GM11168 (cell line): ENCODE measurements at regions not wholly inside any gene's neighbourhood (a gene's known extent, or its start where the extent isn't known, plus 50 kb on each side); places are given as distances from the start of the nearest gene placed in this dataset.
"Not testable (repeated sequence)": the region's sequence is repeated elsewhere in the genome, so short reads cannot be mapped to it uniquely, and the experiment has no call there.

Source experiments
- in situ Hi-C: fragments of 300-500 bp; cut with MboI; formaldehyde crosslinking; loops from one replicate; pipeline ENCODE4 v1.12.0; 2022; ENCODE audit warnings: low sequenced_read_pairs; ENCODE audit not compliant: unreplicated experiment

DNA sequence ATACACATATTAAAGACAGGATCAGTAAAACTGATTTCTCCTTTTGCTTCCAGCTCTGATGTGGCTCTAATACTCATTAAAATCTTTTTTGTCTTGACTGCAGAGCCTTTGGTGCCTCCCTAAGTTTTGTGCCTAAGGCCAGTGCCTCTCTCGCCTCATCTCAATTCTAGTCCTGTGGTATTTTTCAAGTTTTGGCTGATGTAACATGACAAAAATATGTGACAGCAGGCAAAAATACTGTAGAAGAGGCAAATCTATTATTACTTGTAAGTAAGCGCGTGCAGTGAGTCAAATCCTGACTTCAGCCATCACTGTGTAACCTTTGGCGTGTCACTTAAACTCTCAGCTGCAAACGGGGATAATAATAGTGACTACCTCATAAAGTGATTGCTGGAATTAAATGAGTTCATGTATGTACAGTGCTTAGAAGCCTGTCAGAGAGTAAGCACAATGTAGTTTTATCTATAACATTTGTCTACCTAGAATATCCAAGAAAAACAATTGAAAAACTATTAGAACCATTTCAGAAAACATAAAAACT lies 74.0 kb downstream of the MAB21L3 start:
- in situ Hi-C loops: no loop called here

DNA sequence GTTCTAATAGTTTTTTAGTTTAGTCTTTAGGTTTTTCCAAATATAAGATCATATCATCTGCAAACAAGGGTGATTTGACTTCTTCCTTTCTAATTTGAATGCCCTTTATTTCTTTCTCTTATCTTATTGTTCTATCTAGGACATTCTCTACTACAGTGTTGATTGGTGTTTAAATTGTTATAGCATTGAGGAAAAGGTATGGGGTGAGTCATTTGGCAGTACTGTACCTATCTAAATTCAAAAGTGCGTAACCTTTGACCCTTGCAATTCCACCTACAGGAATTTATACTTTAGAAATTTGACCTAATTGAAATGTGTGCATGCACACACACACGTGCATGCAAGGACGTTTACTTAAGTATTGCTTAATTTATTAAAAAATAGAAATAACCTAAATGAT lies 78.3 kb downstream of the MAB21L3 start:
- in situ Hi-C loops: no loop called here

DNA sequence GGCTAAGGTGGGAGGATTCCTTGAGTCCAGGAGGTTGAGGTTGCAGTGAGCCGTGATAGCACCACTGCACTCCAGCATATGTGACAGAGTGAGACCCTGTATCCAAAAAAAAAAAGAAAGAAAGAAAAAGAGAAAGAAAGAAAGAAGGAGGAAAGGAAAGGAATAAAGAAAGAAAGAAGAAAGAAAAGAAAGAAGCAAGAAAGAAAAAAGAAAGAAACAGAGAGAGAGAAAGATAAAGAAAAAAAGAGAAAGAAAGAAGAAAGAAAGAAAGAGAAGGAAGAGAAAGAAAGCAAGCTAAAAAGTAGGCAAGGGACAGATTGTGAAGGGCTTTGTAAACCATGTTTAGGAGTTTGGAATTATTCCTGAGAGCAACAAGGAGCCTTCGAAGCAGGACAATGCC lies 80.1 kb downstream of the MAB21L3 start:
- in situ Hi-C loops: no loop called here

DNA sequence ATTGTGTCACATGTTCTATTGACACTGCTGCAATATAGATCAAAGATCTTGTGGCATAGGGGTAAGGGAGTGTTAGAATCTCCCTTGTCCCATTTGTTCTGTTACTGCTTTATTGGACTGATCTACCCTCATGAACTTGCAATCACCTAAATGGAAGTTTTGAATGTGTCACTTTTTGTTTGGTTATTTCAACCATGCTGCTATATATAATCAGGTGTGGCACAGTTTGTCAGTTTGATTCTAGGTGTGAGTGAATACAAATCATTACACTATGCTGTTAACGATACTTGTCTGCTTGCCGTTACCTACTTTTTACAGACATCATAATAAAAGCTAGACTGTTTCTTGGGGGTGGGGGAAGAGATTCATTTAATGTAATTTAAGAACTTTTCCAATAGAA lies 82.6 kb downstream of the MAB21L3 start:
- in situ Hi-C loops: no loop called here

DNA sequence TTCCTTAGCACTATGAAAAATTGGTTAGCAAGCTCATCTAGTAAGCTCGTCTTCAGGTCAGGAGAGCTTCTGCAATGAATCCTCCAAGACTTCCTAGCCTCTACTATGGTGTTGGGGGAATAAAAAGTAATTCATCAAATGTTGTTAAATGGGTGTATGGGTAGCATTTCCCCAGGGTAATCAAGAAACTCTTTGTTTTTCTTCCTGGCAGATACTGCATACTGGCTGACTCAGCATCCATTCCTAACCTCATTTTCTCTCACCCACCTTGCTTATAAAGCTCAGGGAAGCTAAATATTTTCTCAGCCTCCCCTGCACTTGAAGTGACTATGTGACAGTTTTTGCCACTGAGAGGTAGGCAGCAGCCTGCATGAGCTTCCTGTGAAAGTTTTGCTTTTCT lies 83.4 kb downstream of the MAB21L3 start:
- in situ Hi-C loops: no loop called here

DNA sequence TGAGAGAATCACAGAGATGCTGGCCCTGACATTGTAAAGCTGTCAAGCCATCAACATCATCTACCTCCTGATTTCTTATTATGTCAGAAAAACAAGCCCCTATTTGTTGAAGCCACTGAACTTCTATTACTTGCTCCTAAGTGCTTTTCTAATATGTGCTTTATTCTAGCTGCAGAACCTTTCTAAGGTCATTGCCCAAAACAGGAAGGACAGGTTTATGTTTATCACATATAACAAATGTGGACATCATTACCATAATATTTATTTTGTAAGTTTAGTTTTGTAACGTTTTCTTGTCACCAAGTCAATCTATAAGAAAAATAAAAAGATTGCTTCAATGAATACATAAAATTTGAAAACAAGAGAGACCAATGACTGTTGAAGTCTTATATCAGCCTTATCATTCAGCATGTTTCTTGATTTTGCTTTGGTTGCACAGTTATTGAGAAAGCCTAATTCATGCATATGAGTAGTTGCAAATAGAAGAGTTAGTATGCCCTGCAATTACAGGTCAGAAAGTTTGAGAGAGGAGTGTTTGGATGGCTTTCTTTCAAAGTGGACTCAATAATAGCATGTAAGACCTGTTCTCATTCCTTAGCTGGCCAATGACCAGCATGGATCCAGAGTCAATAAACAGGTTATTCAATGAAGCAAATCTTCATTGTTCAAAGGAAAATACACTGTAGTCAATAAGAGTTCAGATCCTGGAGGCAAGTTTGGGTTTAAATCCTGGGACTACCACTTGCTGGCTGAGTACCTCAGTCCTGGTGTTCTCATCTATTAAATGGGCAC lies 84.1 kb downstream of the MAB21L3 start:
- in situ Hi-C loops: no loop called here

DNA sequence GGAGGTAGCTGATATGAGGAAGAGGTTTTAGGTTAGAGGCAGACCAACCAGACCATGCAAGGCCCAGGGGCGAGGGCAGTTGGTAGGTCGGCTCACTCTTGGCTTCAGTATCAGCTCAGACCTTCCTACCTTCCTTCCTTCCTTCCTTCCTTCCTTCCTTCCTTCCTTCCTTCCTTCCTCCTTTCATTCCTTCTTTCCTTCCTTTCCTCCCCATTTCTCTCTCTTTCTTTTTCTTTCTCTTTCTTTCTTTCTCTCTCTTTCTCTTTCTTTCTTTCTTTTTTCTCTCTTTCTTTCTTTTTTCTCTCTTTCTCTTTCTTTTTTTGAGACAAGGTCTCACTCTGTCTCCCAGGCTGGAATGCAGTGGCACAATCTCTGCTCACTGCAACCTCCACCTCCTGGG lies 89.1 kb downstream of the MAB21L3 start:
- in situ Hi-C loops: not testable (repeated sequence)

DNA sequence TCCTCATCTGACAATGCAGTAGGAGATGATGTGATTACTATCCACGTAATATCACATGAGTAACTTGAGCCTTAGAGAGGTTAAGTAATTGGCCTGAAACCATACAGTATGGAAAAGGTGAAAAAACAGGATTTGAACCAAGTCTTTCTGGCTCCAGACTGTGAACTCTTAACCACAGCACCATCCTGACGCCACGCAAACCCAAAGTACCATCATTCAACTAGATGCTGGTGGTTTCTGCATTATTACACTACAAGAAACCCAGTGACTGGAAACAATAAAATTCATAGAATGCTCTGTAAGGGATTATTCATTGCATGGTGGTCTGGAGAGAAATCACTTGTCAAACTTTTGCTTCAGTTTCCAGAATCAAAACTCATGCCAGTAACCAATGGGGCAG lies 90.7 kb downstream of the MAB21L3 start:
- in situ Hi-C loops: no loop called here

DNA sequence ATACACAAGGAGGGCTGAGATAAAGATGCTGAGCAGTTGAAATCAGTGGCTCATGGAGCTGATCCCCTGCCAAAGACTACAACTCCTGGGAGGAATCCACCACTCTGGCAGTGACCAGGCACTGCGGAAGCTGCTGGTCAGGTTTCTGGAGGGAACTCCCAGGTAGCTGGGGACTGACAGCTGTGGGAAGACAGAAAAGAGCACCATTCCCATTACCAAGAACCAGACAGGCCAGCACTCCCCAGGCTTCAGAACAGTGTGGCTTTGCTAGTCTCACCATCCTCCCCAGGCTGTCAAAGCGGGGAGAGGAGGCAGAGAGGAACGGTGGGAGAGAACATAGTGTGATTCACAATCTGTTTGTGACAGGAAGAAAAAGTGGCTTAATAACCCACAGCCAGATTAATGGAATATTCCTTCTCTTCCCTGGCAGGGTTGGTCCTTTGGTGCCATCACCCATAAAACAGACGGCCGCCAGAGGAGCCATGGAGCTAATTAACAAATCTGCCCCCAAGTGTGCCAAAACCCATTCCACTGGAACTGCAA lies 92.1 kb downstream of the MAB21L3 start:
- in situ Hi-C loops: no loop called here

DNA sequence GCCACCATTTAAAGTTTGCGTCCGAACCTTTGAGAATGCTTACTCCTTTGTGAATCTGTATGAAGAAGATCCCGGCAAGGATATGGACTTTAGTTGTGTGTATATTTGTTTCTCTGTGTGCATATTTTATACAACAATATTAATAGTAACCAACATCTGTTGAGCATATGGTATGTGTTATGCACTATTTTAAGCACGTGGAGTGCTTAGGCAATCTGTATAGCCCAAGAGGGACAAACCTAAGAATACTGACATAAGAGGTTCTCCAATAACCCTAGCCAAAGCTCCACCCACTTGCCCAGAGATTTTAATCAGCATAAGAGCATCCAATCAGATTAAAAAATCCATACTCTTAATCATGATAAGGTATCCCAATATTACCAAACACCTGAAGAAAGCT lies 92.7 kb downstream of the MAB21L3 start:
- in situ Hi-C loops: no loop called here

DNA sequence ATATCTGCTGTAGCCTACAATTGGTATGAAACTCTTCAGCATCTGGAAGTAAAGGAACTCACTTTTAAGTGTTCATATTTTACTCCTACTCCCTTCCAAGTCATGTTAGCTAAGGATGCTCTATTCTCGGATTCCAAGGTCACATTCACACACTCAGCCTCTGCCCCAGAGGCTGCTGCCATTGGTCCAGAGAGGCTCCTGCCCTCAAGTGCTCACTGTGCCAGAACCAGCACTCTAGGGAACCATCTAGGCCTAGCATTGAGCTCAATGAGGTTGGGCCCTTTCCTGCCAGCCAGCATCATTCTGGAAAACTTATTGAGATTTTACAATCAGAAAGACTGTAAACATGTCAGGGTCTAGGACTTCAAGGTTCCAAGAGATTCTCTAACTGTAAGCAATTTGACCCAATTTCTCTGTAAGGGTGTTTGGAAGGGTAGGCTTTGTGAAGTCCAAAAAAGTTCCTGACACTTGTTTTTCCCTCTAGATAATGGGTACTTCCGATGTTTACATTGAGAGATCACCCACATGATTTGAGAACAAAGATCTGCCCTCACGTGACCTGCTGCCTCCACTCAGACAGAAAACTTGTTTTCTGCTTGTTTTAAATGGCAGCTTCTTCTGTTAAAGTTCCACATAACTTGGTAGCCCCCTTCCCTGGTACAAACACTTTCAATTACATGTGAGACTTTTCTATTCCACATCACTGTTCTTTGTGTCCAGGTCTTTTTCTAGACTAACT lies 94.9 kb downstream of the MAB21L3 start:
- in situ Hi-C loops: no loop called here

DNA sequence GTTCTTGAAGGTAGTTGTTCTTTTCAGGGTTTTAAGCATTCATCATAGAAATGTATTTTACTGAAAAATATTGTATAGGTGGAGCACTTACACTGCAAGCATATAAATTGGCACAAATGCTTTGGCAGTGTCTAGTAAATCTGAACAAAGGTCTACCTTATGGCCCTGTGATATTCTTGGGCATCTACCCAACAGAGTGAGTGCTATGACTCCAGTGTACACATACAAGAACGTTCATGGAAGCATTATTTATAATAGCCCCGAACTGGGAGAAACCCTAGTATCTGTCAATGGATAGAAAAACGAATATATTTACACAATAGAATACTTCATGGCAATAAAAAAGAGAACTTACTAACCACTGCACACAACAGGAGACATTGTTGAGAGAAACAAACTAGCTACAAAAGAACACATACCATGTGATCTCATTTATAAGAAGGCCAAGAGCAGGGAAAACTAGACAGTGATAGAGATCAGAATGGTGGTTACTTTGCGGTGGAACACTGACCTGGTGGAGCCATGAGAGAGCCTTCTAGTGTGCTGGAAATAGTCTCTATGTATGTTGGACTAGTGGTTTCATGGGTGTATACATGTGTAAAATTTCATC lies 96.0 kb downstream of the MAB21L3 start:
- in situ Hi-C loops: no loop called here

DNA sequence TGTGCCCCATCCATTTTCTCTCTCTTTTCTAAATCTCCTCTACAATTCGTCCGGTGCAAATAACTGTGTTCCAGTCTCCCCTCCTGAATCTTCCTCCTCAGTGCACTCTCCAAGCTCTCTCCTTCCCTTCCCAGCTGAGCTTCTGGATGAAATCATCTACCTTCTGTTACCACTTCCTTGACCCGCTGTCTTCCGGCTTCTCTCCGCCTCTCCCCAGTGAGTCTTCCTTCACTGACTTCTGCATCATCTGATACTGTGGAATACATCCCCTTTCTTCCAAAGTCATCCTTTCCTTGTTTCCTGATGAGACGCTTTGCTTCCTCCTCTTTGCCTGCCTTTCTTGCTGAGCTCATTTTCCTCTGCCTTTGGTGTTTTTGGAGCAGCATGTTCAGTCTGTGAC lies 96.9 kb downstream of the MAB21L3 start:
- in situ Hi-C loops: no loop called here

DNA sequence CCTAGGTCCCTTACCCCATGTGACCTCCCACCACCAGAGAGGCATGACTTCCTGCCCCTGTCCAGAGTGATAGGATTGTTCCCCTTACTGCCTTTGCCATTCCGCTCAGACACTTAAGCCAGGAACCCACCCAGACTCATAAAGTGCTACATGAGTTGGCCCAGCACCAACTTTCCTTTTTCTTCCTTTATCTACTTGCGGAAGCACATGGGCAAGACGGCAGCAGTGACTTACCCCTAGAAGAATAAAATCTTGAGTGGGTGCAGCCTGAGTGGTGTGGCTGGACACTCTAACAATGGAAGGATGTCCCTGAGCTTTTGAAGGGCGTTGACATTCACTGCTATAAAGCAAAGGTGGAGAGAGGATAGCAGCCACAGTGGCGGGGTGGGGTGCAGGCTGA lies 100.1 kb downstream of the MAB21L3 start:
- in situ Hi-C loops: no loop called here

DNA sequence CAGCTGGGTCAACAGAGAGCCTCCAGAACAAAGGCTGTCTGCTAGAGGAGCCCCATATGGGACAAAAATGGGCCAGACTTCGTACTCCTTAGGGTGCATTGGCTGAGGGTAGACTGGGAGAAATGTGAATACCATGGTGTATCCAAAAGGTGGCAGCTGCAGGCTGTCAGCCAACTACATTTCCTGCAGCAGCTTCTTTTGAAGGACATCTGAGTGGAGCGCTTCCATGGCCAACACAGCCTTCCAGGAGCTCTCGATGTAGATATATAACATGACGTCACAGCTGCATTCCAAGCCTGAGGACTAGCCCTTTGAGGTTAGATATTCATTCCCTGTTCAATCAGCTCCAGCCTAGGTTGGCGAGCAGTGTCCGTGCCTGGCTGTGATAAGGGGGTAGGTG lies 107.7 kb downstream of the MAB21L3 start:
- in situ Hi-C loops: no loop called here

DNA sequence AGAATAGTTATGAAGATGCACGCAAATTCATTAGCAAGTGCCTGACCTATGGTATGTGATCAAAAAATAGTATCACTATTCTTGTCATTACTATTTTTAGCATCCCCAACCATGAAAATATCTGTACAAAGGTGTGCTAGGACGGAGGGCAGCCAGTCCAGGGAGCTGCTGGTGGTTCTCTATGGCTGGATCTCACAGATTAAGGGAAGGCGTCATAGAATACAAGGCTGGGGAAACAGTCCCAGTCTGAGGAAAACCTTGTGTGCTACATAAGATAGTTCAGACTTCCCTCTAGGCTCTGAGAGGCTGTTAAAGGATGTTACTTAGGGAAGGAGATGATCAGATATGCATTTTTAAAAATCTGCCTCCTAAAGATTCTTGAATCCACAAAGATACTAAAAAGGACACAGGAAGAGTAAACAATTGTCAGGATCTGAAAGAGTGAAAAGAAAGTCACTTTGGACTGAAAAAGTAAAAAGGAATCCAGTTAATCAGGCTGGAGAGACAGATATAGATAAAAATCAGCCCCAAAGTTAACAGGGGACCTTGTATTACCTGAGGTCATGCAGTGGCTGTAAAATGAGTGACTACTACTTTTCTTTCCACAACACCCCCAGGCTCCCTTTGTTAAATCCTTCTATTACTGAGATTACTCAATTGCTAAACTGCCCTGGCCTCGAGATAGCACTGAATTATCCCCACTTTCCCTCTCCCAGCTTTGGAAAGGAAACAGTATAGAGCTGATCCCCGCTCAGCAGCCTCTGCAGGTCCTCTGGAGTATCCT lies 108.6 kb downstream of the MAB21L3 start:
- in situ Hi-C loops: no loop called here

DNA sequence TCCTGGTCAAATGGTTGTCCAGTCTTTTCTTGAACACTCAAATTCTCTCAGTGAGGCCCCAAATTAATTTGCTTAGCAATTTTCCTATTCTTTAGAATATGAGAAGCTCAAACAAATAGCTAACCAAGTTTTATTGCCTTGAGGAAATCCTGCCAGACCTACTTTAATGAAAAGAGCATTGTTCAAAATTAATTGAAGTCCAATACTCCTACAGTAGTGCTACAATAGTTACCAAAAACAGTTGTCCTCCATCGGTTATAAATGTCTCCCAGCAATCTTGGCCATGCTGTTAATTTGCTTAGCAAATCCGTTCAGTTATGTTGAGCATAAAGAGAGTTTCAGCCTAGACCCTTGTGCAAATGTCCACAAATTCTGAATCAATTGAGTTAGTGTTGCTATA lies 112.9 kb downstream of the MAB21L3 start:
- in situ Hi-C loops: no loop called here

DNA sequence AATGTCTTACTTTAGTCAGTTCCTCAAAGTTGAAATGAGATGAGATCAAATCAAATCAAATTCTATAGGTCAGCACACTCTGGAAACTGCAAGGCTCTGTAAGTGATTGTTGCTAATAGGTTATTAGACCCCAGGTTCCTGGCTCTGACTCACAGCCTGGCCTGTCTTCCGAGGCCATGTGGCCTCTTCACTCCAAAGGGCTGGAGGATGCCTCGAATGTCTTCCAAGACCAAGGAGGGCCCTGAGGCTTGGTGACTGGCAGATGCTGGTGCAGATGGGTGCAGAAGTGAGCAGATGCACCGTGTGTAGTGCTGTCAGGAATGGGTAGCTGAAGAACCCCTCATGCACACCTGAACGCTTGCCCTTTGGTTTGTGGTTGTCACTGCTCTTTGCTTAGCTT lies 113.4 kb downstream of the MAB21L3 start:
- in situ Hi-C loops: no loop called here

DNA sequence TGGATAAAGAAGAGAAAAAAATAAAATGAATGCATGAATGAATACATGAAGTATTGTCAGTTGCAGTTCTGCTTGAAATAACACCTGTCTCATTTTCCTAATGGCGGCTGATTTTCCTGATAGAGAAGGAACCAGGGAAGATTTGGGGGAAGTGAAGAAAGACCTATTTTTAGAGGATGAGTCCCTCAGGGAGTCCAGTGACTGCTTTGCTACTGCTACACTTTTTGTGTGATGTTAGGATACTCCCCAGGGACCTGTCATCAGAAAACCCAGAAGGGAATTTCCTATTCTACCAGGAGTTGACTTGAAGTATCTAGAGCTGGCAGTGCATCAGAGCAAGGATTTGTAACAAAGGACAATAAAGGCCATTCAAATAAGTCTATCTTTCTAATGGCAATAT lies 114.8 kb downstream of the MAB21L3 start:
- in situ Hi-C loops: no loop called here

DNA sequence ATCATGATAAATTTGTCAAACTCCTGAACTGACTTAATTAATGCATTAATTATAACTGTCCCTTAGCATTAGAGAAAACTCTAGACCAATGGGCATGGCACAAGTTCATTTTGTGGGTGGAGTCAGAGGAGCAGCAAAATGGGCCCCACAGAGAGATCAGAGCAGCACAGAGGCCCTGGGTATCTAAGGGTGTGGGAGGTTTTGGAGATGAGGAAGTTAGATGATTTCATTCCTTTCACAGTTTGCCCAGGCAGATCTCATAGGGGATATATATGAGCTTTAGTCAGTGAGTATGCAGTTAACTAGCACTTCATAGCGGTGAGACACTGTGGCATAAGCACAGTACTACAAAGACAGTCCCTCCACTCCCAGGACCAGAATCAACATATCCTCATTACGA lies 117.3 kb downstream of the MAB21L3 start:
- in situ Hi-C loops: no loop called here
